ENCODE measurements at regions not wholly inside any gene's neighbourhood (a gene's known extent, or its start where the extent isn't known, plus 50 kb on each side); places are given as distances from the start of the nearest gene placed in this dataset.
A peak's percentile ranks its signal among the peaks of the same experiment; 100 is the strongest.

- FAIRE-seq (no peak), DNase-seq (ENCODE audit: low read depth in 1 of 2, low spot score in 1 of 2) (peak in 1 of 2 experiments; percentile 21), ATAC-seq (no peak)
- no peak for TF ChIP-seq CBX2 (IDR thresholded peaks at IDR 0.05; ENCODE audit: borderline replicate concordance, low read depth)
- TF ChIP-seq RCOR1 (IDR thresholded peaks at IDR 0.05; ENCODE audit: low read depth, low read length) = no peak
- 0 out of 4 replicates have a peak, but pooled peaks have one; percentile 24 to 38 for TF ChIP-seq CEBPB (IDR thresholded peaks at IDR 0.05)
- ChIA-PET POLR2A (no interaction called here), CTCF (interaction anchor here (1.3 kb wide), 1 partner anchor 10 kb away, joined by 3 read pairs; no protein-coding TSS in a partner anchor)
- no peak overlapping the region for H3K4me3 ChIP-seq
- H3K4me1 ChIP-seq = peaks cover 11% of the 10 kb centered on the region; the same call in 2 of the 3 replicates
- no peaks in the 10 kb centered on the region for H3K9me3 ChIP-seq
- peak overlapping the region in 1 of 2 experiments; percentile 56; a peak in 3 of 6 replicates for H3K27ac ChIP-seq
- peak overlapping the region; percentile 27; the same call in 2 of the 3 replicates for H3K4me2 ChIP-seq
- WGBS (ENCODE audit: missing lambda C conversion rate) = 19% methylated on average over 2 of the region's 2 CpGs
Observed at GRCh38 chr6:121590438-121590837, 155.0 kb downstream of the GJA1 start.

GRCh38 chr6:121590916-121591315, 155.5 kb downstream of the GJA1 start:
- no peak for FAIRE-seq
- ATAC-seq = no peak
- ChIA-PET CTCF (interaction anchor here (1.3 kb wide), 1 partner anchor 11 kb away, joined by 3 read pairs; no protein-coding TSS in a partner anchor), POLR2A (no interaction called here)
- H3K4me2 ChIP-seq = peak overlapping the region; percentile 27; the same call in 1 of the 3 replicates
- no peak for TF ChIP-seq RFX5 (IDR thresholded peaks at IDR 0.05)
- no peak for TF ChIP-seq CTCF (IDR thresholded peaks at IDR 0.05)
- no peak for TF ChIP-seq EHMT2 (IDR thresholded peaks at IDR 0.05; ENCODE audit: low read depth)
- no peak for TF ChIP-seq ATOH8 (CRISPR knock-in tag; IDR thresholded peaks at IDR 0.05; ENCODE audit: low read depth)
- no peak for TF ChIP-seq RAD21 (conservative IDR thresholded peaks at IDR 0.05 in 1 of 2, IDR thresholded peaks at IDR 0.05 in 1 of 2)
- TF ChIP-seq TFCP2L1 (CRISPR knock-in tag; IDR thresholded peaks at IDR 0.05) = no peak
- no peak for TF ChIP-seq MYC (IDR thresholded peaks at IDR 0.05; ENCODE audit: borderline replicate concordance, low read length)
- TF ChIP-seq CBX8 (IDR thresholded peaks at IDR 0.05) = no peak
- no peak for TF ChIP-seq CEBPB (IDR thresholded peaks at IDR 0.05)
- no peak for TF ChIP-seq ZSCAN20 (CRISPR knock-in tag; IDR thresholded peaks at IDR 0.05)
- no peak for TF ChIP-seq REST (IDR thresholded peaks at IDR 0.05)
- no peak for TF ChIP-seq RARB (CRISPR knock-in tag; IDR thresholded peaks at IDR 0.05)
- no peak for TF ChIP-seq NR3C1 (IDR thresholded peaks at IDR 0.05)
- no peak for TF ChIP-seq HOXB5 (CRISPR knock-in tag; IDR thresholded peaks at IDR 0.05)
- TF ChIP-seq KDM1A (IDR thresholded peaks at IDR 0.05; ENCODE audit: low read depth) = no peak
- no peaks in the 10 kb centered on the region for H3K9me3 ChIP-seq
- no peak overlapping the region for H3K4me3 ChIP-seq
- H3K4me1 ChIP-seq = peaks cover 11% of the 10 kb centered on the region; the same call in 2 of the 3 replicates
- peak overlapping the region in 1 of 2 experiments; percentile 56; a peak in 3 of 6 replicates for H3K27ac ChIP-seq
- WGBS (ENCODE audit: missing lambda C conversion rate) = 88% methylated on average over 4 of the region's 4 CpGs
- DNase-seq (ENCODE audit: low read depth in 1 of 2, low spot score in 1 of 2) = no peak

All from A549 (cell line).